ENCODE measurements at regions not wholly inside any gene's neighbourhood (a gene's known extent, or its start where the extent isn't known, plus 50 kb on each side); places are given as distances from the start of the nearest gene placed in this dataset.

DNA sequence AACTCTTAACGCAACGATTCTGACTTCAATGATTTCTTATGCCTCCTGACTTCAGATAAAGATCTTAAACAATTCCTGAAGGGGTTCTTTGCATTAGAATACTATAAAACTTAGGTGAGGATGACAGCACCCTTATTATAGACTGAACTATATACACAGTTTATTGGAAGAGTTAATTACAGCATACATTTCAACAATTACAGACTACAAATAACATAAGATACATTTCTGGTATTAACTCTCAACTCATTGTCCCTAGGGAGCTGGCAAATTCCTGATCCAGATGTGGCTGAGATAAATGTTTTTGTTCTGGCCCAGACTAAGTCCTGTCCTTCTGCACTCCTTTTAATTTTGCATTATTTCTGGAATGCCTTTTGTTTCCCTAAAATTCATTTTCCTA, 155.5 kb upstream of the TMC3 start:
- TF ChIP-seq CTCF (conservative IDR thresholded peaks at IDR 0.05; ENCODE audit: low read length) = no peak
- no peak for TF ChIP-seq EZH2phosphoT487 (IDR thresholded peaks at IDR 0.05; ENCODE audit: borderline replicate concordance)

All from Loucy (cell line).